SU-DHL-6 (cell line): ENCODE measurements at regions not wholly inside any gene's neighbourhood (a gene's known extent, or its start where the extent isn't known, plus 50 kb on each side); places are given as distances from the start of the nearest gene placed in this dataset.
A peak's percentile ranks its signal among the peaks of the same experiment; 100 is the strongest.

ENCODE experiments used
- H2AFZ ChIP-seq: fragments of 200-600 bp; sonication (generic); 2 replicates; pipeline ENCODE4 v1.6.1; 2014; ENCODE audit warnings: low read depth, mild to moderate bottlenecking, moderate library complexity, mixed read lengths, antibody characterized with exemption, low read length; ENCODE audit not compliant: severe bottlenecking
- H3F3A ChIP-seq: fragments of 200-600 bp; shearing (Covaris generic); 2 replicates; pipeline ENCODE4 v1.6.0; 2016; ENCODE audit warnings: antibody characterized with exemption, mild to moderate bottlenecking; ENCODE audit not compliant: insufficient read depth
- H3K27ac ChIP-seq: fragments of 200-600 bp; sonication (generic); 2 replicates; pipeline ENCODE4 v1.5.1; 2016; ENCODE audit warnings: low read depth, mild to moderate bottlenecking, low read length, moderate library complexity, mixed read lengths
- H3K27me3 ChIP-seq: fragments of 200-600 bp; sonication (generic), shearing (Covaris generic); 2 replicates; pipeline ENCODE4 v1.6.0; 2014; ENCODE audit warnings: mild to moderate bottlenecking, low read length
- H3K36me3 ChIP-seq: fragments of 200-600 bp; sonication (generic); 2 replicates; pipeline ENCODE4 v1.6.1; 2014; ENCODE audit warnings: mild to moderate bottlenecking, low read length, mixed read lengths
- H3K4me2 ChIP-seq: fragments of 300-600, 200-600 bp; shearing (Covaris generic), sonication (generic); 2 replicates; pipeline ENCODE4 v1.6.0; 2014; ENCODE audit warnings: low read length, low read depth, mild to moderate bottlenecking; ENCODE audit not compliant: poor library complexity, severe bottlenecking
- H3K4me3 ChIP-seq: fragments of 200-600 bp; sonication (generic); 2 replicates; pipeline ENCODE4 v1.5.1; 2014; ENCODE audit warnings: antibody characterized with exemption, low read length, mild to moderate bottlenecking, mixed read lengths; ENCODE audit not compliant: insufficient read depth, poor library complexity, severe bottlenecking
- H3K79me2 ChIP-seq: fragments of 200-600 bp; sonication (generic); 2 replicates; pipeline ENCODE4 v1.6.1; 2014; ENCODE audit warnings: mild to moderate bottlenecking, low read length, moderate library complexity; ENCODE audit not compliant: insufficient read depth
- H3K9ac ChIP-seq: fragments of 200-600 bp; sonication (generic); 2 replicates; pipeline ENCODE4 v1.7.0; 2014; ENCODE audit warnings: mild to moderate bottlenecking, low read length
- H3K9me2 ChIP-seq: fragments of 200-600 bp; sonication (generic); replicated peaks from 2 replicates; pipeline ENCODE4 v1.6.1; 2014; ENCODE audit warnings: low read length; ENCODE audit not compliant: insufficient read depth
- H3K9me3 ChIP-seq: fragments of 200-600 bp; sonication (generic); 2 replicates; pipeline ENCODE4 v1.6.1; 2014; ENCODE audit warnings: low read length, mixed read lengths; ENCODE audit not compliant: insufficient read depth
- H4K20me1 ChIP-seq: fragments of 200-600 bp; sonication (generic); 2 replicates; pipeline ENCODE4 v1.6.1; 2014; ENCODE audit warnings: low read depth, mild to moderate bottlenecking, antibody characterized with exemption, low read length, moderate library complexity, mixed read lengths
- CTCF ChIP-seq: fragments of 200-600 bp; sonication (generic); IDR thresholded peaks from one replicate; pipeline ENCODE4 v1.5.1; 2017; ENCODE audit warnings: antibody characterized with exemption, mild to moderate bottlenecking, low read length, moderate library complexity; ENCODE audit not compliant: insufficient read depth, poor library complexity, severe bottlenecking
- EZH2phosphoT487 ChIP-seq: fragments of 200-600 bp; sonication (generic), shearing (Covaris generic); conservative IDR thresholded peaks from 2 replicates; pipeline ENCODE4 v1.6.1; 2018; ENCODE audit warnings: mild to moderate bottlenecking, antibody characterized with exemption, low read length, moderate library complexity, mixed read lengths

DNA sequence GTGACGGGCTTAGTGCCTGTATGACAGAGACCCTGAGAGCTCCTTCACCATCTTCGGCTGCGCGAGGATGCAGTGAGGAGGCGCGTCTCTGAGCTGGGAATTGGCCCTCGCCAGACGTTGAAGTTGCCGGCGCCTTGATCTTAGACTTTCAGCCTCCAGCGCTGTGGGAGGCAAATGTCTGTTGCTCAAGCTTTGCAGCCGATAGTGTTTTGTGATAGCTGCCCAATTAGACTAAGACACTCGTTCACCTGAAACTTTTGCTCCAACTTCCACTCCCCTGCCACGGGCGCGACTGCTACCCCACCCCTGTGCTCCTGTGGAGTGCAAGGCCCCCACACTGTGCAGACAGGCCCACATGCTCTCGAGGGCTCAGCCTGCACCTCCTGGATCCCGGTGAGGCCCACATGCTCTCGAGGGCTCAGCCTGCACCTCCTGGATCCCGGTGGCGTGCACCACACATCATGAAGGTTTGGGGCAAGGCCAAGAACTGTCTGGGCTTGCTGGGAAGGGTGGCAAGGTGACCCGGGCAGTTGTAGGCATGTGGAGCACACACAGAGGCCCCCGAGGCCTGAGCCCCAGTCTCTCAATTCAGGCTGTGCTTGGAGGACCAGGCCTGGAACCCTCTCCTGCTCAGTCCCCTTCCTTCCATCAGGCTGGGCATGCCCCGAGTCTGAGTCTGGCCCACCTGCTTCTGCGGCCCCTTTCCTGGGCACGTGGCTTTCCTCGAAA, 324.6 kb downstream of the TMEM121 start:
- Histone ChIP-seq H3K4me2 (peak overlapping the region; percentile 1), H3K27me3 (no peaks in the 10 kb centered on the region), H4K20me1 (no peaks in the 10 kb centered on the region; the same call in 1 of the 2 replicates), H3K9me2 (no peaks in the 10 kb centered on the region), H3K9me3 (no peaks in the 10 kb centered on the region), H3K36me3 (peaks cover 4% of the 10 kb centered on the region; the same call in 1 of the 2 replicates), H2AFZ (no peak overlapping the region), H3K9ac (0 out of 2 replicates have a peak overlapping the region, but pooled peaks have one; percentile 19), H3F3A (peaks cover 74% of the 10 kb centered on the region), H3K27ac (peak overlapping the region; percentile 99), H3K79me2 (peaks cover 4% of the 10 kb centered on the region; the same call in 1 of the 2 replicates), H3K4me3 (no peak overlapping the region)
- no peak for TF ChIP-seq CTCF
- no peak for TF ChIP-seq EZH2phosphoT487

GRCh38 chr14:105851716-105852377, 325.5 kb downstream of the TMEM121 start:
- no peaks in the 10 kb centered on the region for H3K27me3 ChIP-seq
- peaks cover 11% of the 10 kb centered on the region; the same call in 1 of the 2 replicates for H3K79me2 ChIP-seq
- H4K20me1 ChIP-seq = no peaks in the 10 kb centered on the region; the same call in 1 of the 2 replicates
- no peak overlapping the region for H3K4me3 ChIP-seq
- no peak overlapping the region for H2AFZ ChIP-seq
- peaks cover 82% of the 10 kb centered on the region for H3F3A ChIP-seq
- H3K27ac ChIP-seq = peak overlapping the region; percentile 99
- H3K9ac ChIP-seq = peak overlapping the region; percentile 19; the same call in 1 of the 2 replicates
- TF ChIP-seq CTCF (no peak), EZH2phosphoT487 (no peak)
- peaks cover 9% of the 10 kb centered on the region; the same call in 1 of the 2 replicates for H3K36me3 ChIP-seq
- no peaks in the 10 kb centered on the region for H3K9me3 ChIP-seq
- peak overlapping the region; percentile 1 for H3K4me2 ChIP-seq
- H3K9me2 ChIP-seq = no peaks in the 10 kb centered on the region

- Histone ChIP-seq H3K79me2 (peaks cover 11% of the 10 kb centered on the region; the same call in 1 of the 2 replicates), H3K4me2 (no peak overlapping the region), H3K9ac (peak overlapping the region; percentile 19; the same call in 1 of the 2 replicates), H3K4me3 (no peak overlapping the region), H3F3A (peaks cover 83% of the 10 kb centered on the region), H3K27ac (peak overlapping the region; percentile 99), H4K20me1 (no peaks in the 10 kb centered on the region; the same call in 1 of the 2 replicates), H3K9me2 (no peaks in the 10 kb centered on the region), H2AFZ (no peak overlapping the region), H3K36me3 (peaks cover 9% of the 10 kb centered on the region; the same call in 1 of the 2 replicates), H3K27me3 (no peaks in the 10 kb centered on the region), H3K9me3 (no peaks in the 10 kb centered on the region)
- TF ChIP-seq CTCF (no peak), EZH2phosphoT487 (no peak)
Observed at GRCh38 chr14:105852378-105853088, 326.1 kb downstream of the TMEM121 start.
